H9 (cell line): ENCODE measurements at regions not wholly inside any gene's neighbourhood (a gene's known extent, or its start where the extent isn't known, plus 50 kb on each side); places are given as distances from the start of the nearest gene placed in this dataset.

ENCODE experiments used
- DNase-seq: peaks from one replicate; pipeline ENCODE4 v3.0.0-alpha.2; 2017
- H2AFZ ChIP-seq: one replicate; pipeline ENCODE4 v1.6.1; 2013; ENCODE audit warnings: mild to moderate bottlenecking, low read length, control low read depth, moderate library complexity
- H2AK5ac ChIP-seq: 2 replicates; pipeline ENCODE4 v1.6.1; 2013; ENCODE audit warnings: low read length, control low read depth, mixed read lengths; ENCODE audit not compliant: insufficient read length
- H2BK120ac ChIP-seq: one replicate; pipeline ENCODE4 v1.6.1; 2013; ENCODE audit warnings: low read depth, mild to moderate bottlenecking, low read length, control low read depth, inconsistent platforms; ENCODE audit not compliant: poor library complexity, severe bottlenecking
- H2BK12ac ChIP-seq: 2 replicates; pipeline ENCODE4 v1.6.1; 2013; ENCODE audit warnings: low read length, control low read depth, mixed read lengths, low read depth; ENCODE audit not compliant: insufficient read length
- H2BK15ac ChIP-seq: 2 replicates; pipeline ENCODE4 v1.6.1; 2013; ENCODE audit warnings: low read depth, low read length, control low read depth
- H2BK20ac ChIP-seq: one replicate; pipeline ENCODE4 v1.6.1; 2013; ENCODE audit warnings: low read depth, mild to moderate bottlenecking, low read length, control low read depth, inconsistent platforms; ENCODE audit not compliant: poor library complexity, severe bottlenecking
- H2BK5ac ChIP-seq: 2 replicates; pipeline ENCODE4 v1.6.1; 2013; ENCODE audit warnings: low read length, control low read depth, mixed read lengths; ENCODE audit not compliant: insufficient read length
- H3K14ac ChIP-seq: 2 replicates; pipeline ENCODE4 v1.6.1; 2013; ENCODE audit warnings: low read length, control low read depth; ENCODE audit not compliant: insufficient read depth
- H3K18ac ChIP-seq: 2 replicates; pipeline ENCODE4 v1.6.1; 2013; ENCODE audit warnings: low read depth, mild to moderate bottlenecking, mixed read lengths, low read length, control low read depth; ENCODE audit not compliant: insufficient read length
- H3K23ac ChIP-seq: 2 replicates; pipeline ENCODE4 v1.6.1; 2013; ENCODE audit warnings: low read length, control low read depth, mixed read lengths, low read depth; ENCODE audit not compliant: insufficient read length
- H3K23me2 ChIP-seq: 2 replicates; pipeline ENCODE4 v1.6.1; 2013; ENCODE audit warnings: low read depth, mild to moderate bottlenecking, mixed read lengths, low read length, control low read depth; ENCODE audit not compliant: insufficient read length, poor library complexity, severe bottlenecking
- H3K27ac ChIP-seq: 2 replicates; pipeline ENCODE4 v1.5.1; 2013; ENCODE audit warnings: low read length, control low read depth, mixed read lengths, low read depth; ENCODE audit not compliant: insufficient read length
- H3K27me3 ChIP-seq: 2 replicates; pipeline ENCODE4 v1.6.1; 2013; ENCODE audit warnings: low read length, control low read depth, inconsistent platforms; ENCODE audit not compliant: insufficient read depth
- H3K4ac ChIP-seq: 2 replicates; pipeline ENCODE4 v1.6.1; 2013; ENCODE audit warnings: low read depth, mild to moderate bottlenecking, control low read depth, inconsistent platforms, low read length, moderate library complexity
- H3K4me1 ChIP-seq: 2 replicates; pipeline ENCODE4 v1.6.1; 2013; ENCODE audit warnings: low read length, control low read depth, inconsistent platforms; ENCODE audit not compliant: insufficient read depth
- H3K4me2 ChIP-seq: 2 replicates; pipeline ENCODE4 v1.6.1; 2013; ENCODE audit warnings: low read length, control low read depth, mixed read lengths; ENCODE audit not compliant: insufficient read length, insufficient read depth
- H3K56ac ChIP-seq: 2 replicates; pipeline ENCODE4 v1.6.1; 2013; ENCODE audit warnings: low read depth, mild to moderate bottlenecking, mixed read lengths, low read length, control low read depth; ENCODE audit not compliant: insufficient read length
- H3K79me1 ChIP-seq: 2 replicates; pipeline ENCODE4 v1.6.1; 2013; ENCODE audit warnings: low read depth, mild to moderate bottlenecking, moderate library complexity, low read length, control low read depth, inconsistent platforms; ENCODE audit not compliant: insufficient read depth, poor library complexity, severe bottlenecking
- H3K79me2 ChIP-seq: 2 replicates; pipeline ENCODE4 v1.6.1; 2013; ENCODE audit warnings: low read length, control low read depth, inconsistent platforms; ENCODE audit not compliant: insufficient read depth
- H3K9ac ChIP-seq: 2 replicates; pipeline ENCODE4 v1.6.1; 2013; ENCODE audit warnings: low read length, control low read depth, mixed read lengths; ENCODE audit not compliant: insufficient read length; ENCODE audit errors: extremely low read depth
- H3K9me3 ChIP-seq: one replicate; pipeline ENCODE4 v1.6.1; 2013; ENCODE audit warnings: low read depth, low read length, inconsistent platforms; ENCODE audit not compliant: control insufficient read depth
- H3T11ph ChIP-seq: one replicate; pipeline ENCODE4 v1.6.1; 2013; ENCODE audit warnings: mild to moderate bottlenecking, low read length, control low read depth, inconsistent platforms
- H4K20me1 ChIP-seq: one replicate; pipeline ENCODE4 v1.6.1; 2013; ENCODE audit not compliant: control insufficient read depth, insufficient read length, insufficient read depth
- H4K5ac ChIP-seq: 2 replicates; pipeline ENCODE4 v1.6.1; 2013; ENCODE audit warnings: low read depth, mild to moderate bottlenecking, mixed read lengths, low read length, control low read depth; ENCODE audit not compliant: insufficient read length
- H4K8ac ChIP-seq: replicated peaks from 2 replicates; pipeline ENCODE4 v1.6.1; 2013; ENCODE audit warnings: low read length, control low read depth, mixed read lengths, low read depth; ENCODE audit not compliant: insufficient read length
- H4K91ac ChIP-seq: 2 replicates; pipeline ENCODE4 v1.6.1; 2013; ENCODE audit warnings: low read depth, mild to moderate bottlenecking, moderate library complexity, mixed read lengths, low read length, control low read depth; ENCODE audit not compliant: insufficient read length
- H3K27ac Mint-ChIP-seq, 3 experiments: 2 replicates in 2 of 3; 3 replicates in 1 of 3; pipeline ENCODE4 v1.8.0; 2020 to 2021; ENCODE audit warnings: mixed read lengths in 3 of 3, mild to moderate bottlenecking in 1 of 3, moderate library complexity in 1 of 3
- H3K27me3 Mint-ChIP-seq: 2 replicates; pipeline ENCODE4 v1.8.0; 2021; ENCODE audit warnings: low read depth, mild to moderate bottlenecking, moderate library complexity, mixed read lengths
- H3K36me3 Mint-ChIP-seq, 3 experiments: 2 replicates in 2 of 3; 3 replicates in 1 of 3; pipeline ENCODE4 v1.8.0; 2020 to 2021; ENCODE audit warnings: low read depth in 3 of 3, mixed read lengths in 3 of 3; ENCODE audit not compliant: insufficient read depth in 1 of 3
- H3K4me1 Mint-ChIP-seq, 2 experiments: 2 replicates each; pipeline ENCODE4 v1.8.0; 2020; ENCODE audit warnings: mixed read lengths in 2 of 2
- H3K4me3 Mint-ChIP-seq, 2 experiments: 2 replicates in 1 of 2; 3 replicates in 1 of 2; pipeline ENCODE4 v1.8.0; 2020 to 2021; ENCODE audit warnings: mild to moderate bottlenecking in 2 of 2, mixed read lengths in 2 of 2, moderate library complexity in 1 of 2
- H3K9me3 Mint-ChIP-seq, 2 experiments: 2 replicates in 1 of 2; 3 replicates in 1 of 2; pipeline ENCODE4 v1.8.0; 2020; ENCODE audit warnings: mild to moderate bottlenecking in 2 of 2, mixed read lengths in 2 of 2, moderate library complexity in 1 of 2
- CTCF ChIP-seq: fragments of 200-600 bp; sonication (generic); conservative IDR thresholded peaks from 3 replicates; pipeline ENCODE4 v1.8.0; 2021; ENCODE audit warnings: antibody characterized with exemption, mild to moderate bottlenecking
- WGBS: extraction: QIAGEN DNeasy Blood & Tissue Kit; methylation state at CpG from one replicate; pipeline ENCODE4 v1.1.7; 2013; ENCODE audit warnings: missing lambda C conversion rate, low lambda C conversion rate, mixed read lengths; ENCODE audit not compliant: insufficient read length; ENCODE audit errors: extremely low coverage; 5-methylcytosine and 5-hydroxymethylcytosine counted together

- Mint-ChIP-seq H3K27me3 (peaks cover 91% of the 10 kb centered on the region), H3K9me3 (no peaks in the 10 kb centered on the region), H3K27ac (no peak overlapping the region), H3K4me3 (no peak overlapping the region), H3K36me3 (no peaks in the 10 kb centered on the region), H3K4me1 (peaks cover 9 to 11% of the 10 kb centered on the region in 2 experiments)
- TF ChIP-seq CTCF, result no peak
- Histone ChIP-seq H2BK5ac (no peak overlapping the region), H2BK20ac (no peak overlapping the region), H4K20me1 (no peaks in the 10 kb centered on the region), H3K4ac (no peak overlapping the region), H3K27me3 (peaks cover 26% of the 10 kb centered on the region; the same call in 1 of the 2 replicates), H4K5ac (no peak overlapping the region), H3K4me2 (no peak overlapping the region), H3K23ac (no peak overlapping the region), H3K27ac (no peak overlapping the region), H2BK15ac (no peak overlapping the region), H4K8ac (no peak overlapping the region), H3K18ac (no peak overlapping the region), H3K56ac (no peak overlapping the region), H3K9ac (no peak overlapping the region), H2AK5ac (no peak overlapping the region), H2BK120ac (no peak overlapping the region), H3K14ac (no peak overlapping the region), H4K91ac (no peak overlapping the region), H3K4me1 (no peaks in the 10 kb centered on the region), H3K23me2 (no peaks in the 10 kb centered on the region), H3K9me3 (no peaks in the 10 kb centered on the region), H2BK12ac (no peak overlapping the region), H3T11ph (no peak overlapping the region), H2AFZ (no peak overlapping the region), H3K79me2 (no peaks in the 10 kb centered on the region), H3K79me1 (no peaks in the 10 kb centered on the region)
- no CpG with 5 or more reads among the region's 4 CpGs for WGBS
- peak; percentile 31 for DNase-seq
Observed at GRCh38 chr2:176518823-176519222, 249.6 kb downstream of the MTX2 start.
